GM12864 (cell line): ENCODE measurements at regions not wholly inside any gene's neighbourhood (a gene's known extent, or its start where the extent isn't known, plus 50 kb on each side); places are given as distances from the start of the nearest gene placed in this dataset.

Source experiments
- DNase-seq: peaks from one replicate; pipeline ENCODE4 v3.0.0-alpha.2; 2011; ENCODE audit warnings: low read depth
- H3K4me3 ChIP-seq: 2 replicates; pipeline ENCODE4 v1.5.1; 2011; ENCODE audit warnings: mild to moderate bottlenecking, low read depth, low read length, control low read depth
- CTCF ChIP-seq: IDR thresholded peaks from 2 replicates; pipeline ENCODE4 v1.5.1; 2011; ENCODE audit warnings: low read depth, mild to moderate bottlenecking, moderate library complexity, low read length, control low read depth, inconsistent platforms; ENCODE audit errors: missing control alignments

- no peak for TF ChIP-seq CTCF
- DNase-seq, result no peak
Observed at GRCh38 chr2:242036653-242036950, 167.1 kb downstream of the RTP5 start.

DNA sequence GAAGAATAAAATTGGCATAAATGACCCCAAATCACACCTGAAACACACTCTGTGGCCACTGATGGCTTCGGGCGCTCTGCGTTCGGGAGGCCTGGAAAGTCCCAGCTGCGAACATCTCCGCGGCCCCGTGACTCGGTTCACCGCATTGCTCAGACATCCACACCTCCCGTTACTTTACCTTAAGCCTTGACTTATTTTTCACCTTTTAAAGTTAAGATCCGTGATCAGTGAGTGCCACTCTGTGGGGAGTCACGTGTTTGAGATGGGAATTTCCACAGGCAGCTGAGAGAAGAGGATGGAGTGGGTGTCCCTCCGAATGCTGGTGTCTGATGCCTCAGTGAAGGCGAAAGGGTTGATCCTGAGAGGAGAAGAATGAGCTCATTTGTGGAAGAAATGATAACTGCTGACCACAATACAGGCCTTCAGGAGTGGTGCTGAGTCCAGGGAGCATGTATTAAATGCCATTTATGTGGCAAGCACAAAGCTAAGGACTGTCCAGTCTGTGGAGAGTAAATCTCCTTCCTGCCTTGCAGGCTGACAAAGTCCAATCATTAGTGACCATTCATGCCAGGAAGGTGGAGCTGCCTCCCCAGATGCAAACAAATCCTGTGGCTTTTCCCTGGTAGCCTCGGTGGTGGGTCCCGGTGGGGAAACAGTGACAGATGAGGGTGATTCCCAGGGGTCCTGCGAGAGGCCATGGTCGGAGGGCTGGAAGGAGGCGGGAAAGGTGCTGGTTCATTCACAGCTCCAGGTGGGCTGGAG, 168.8 kb downstream of the RTP5 start:
- DNase-seq, result no peak
- H3K4me3 ChIP-seq, result no peak overlapping the region
- TF ChIP-seq CTCF, result no peak

More at GRCh38 chr2:242036653-242036950, 167.1 kb downstream of the RTP5 start:
- no peak overlapping the region for H3K4me3 ChIP-seq

- DNase-seq, result no peak
- no peak for TF ChIP-seq CTCF
- H3K4me3 ChIP-seq, result no peak overlapping the region
Observed at GRCh38 chr2:242038928-242039341, 169.4 kb downstream of the RTP5 start.

- H3K4me3 ChIP-seq, result no peak overlapping the region
- TF ChIP-seq CTCF, result no peak
- no peak for DNase-seq
Observed at GRCh38 chr2:242040303-242040655, 170.8 kb downstream of the RTP5 start.

GRCh38 chr2:242040681-242041080, 171.2 kb downstream of the RTP5 start:
- no peak for DNase-seq
- no peak for TF ChIP-seq CTCF
- no peak overlapping the region for H3K4me3 ChIP-seq

GRCh38 chr2:242041816-242042215, 172.3 kb downstream of the RTP5 start:
- DNase-seq, result no peak
- H3K4me3 ChIP-seq, result no peak overlapping the region
- no peak for TF ChIP-seq CTCF
